AG04449 (cell line): ENCODE measurements at regions not wholly inside any gene's neighbourhood (a gene's known extent, or its start where the extent isn't known, plus 50 kb on each side); places are given as distances from the start of the nearest gene placed in this dataset.

Experiments
- CTCF ChIA-PET: fragments of 350-600 bp; formaldehyde crosslinking; extraction: SDS; loops from one replicate; lab custom pipeline; 2021; ENCODE audit warnings: antibody characterized with exemption; lab: Yijun Ruan, JAX
- POLR2A ChIA-PET: fragments of 400-600, 350-600 bp; formaldehyde crosslinking; extraction: SDS; loops from one replicate; lab custom pipeline; 2020; ENCODE audit warnings: antibody characterized with exemption, inconsistent platforms; lab: Yijun Ruan, JAX
- DNase-seq: peaks from one replicate; pipeline ENCODE4 v3.0.0-alpha.2; 2010; ENCODE audit warnings: low read depth, low spot score
- H3K4me3 ChIP-seq: 2 replicates; pipeline ENCODE4 v1.5.1; 2011; ENCODE audit warnings: low read depth, mild to moderate bottlenecking, control low read depth, low read length
- TF ChIP-seq, protein P1 (sequence below): IDR thresholded peaks from one replicate; pipeline ENCODE4 v1.5.1; 2011; ENCODE audit warnings: mild to moderate bottlenecking, moderate library complexity, low read length, control low read depth, inconsistent platforms; ENCODE audit not compliant: insufficient read depth; ENCODE audit errors: missing control alignments

GRCh38 chr22:48596111-48596850, 1231.4 kb downstream of the BRD1 start:
- TF ChIP-seq, protein P1, sequence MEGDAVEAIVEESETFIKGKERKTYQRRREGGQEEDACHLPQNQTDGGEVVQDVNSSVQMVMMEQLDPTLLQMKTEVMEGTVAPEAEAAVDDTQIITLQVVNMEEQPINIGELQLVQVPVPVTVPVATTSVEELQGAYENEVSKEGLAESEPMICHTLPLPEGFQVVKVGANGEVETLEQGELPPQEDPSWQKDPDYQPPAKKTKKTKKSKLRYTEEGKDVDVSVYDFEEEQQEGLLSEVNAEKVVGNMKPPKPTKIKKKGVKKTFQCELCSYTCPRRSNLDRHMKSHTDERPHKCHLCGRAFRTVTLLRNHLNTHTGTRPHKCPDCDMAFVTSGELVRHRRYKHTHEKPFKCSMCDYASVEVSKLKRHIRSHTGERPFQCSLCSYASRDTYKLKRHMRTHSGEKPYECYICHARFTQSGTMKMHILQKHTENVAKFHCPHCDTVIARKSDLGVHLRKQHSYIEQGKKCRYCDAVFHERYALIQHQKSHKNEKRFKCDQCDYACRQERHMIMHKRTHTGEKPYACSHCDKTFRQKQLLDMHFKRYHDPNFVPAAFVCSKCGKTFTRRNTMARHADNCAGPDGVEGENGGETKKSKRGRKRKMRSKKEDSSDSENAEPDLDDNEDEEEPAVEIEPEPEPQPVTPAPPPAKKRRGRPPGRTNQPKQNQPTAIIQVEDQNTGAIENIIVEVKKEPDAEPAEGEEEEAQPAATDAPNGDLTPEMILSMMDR: no peak
- DNase-seq: no peak
- no peak overlapping the region for H3K4me3 ChIP-seq
- ChIA-PET CTCF (no interaction called here), POLR2A (no interaction called here)

DNA sequence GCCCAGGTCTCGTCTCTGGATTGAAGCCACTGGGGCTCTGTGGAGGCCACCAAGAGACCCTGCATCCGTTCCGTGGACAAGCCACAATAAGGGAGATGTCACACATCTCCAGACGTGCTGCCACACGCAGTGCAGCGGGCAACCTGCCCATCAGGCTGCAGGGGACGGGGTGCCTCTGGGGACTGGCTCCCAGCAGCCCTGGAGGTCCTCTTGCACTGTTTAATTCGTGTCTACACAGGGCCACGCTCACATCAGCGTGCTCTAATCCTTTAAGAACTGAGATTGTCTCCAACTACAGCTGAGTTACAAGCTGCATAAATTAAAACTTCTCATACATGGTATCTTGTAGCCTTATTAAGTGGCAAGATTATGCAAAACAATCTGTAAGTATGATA, 1232.2 kb downstream of the BRD1 start:
- TF ChIP-seq, protein P1: no peak
- CTCF ChIA-PET: no interaction called here
- no peak overlapping the region for H3K4me3 ChIP-seq
- DNase-seq: no peak
- POLR2A ChIA-PET: no interaction called here

DNA sequence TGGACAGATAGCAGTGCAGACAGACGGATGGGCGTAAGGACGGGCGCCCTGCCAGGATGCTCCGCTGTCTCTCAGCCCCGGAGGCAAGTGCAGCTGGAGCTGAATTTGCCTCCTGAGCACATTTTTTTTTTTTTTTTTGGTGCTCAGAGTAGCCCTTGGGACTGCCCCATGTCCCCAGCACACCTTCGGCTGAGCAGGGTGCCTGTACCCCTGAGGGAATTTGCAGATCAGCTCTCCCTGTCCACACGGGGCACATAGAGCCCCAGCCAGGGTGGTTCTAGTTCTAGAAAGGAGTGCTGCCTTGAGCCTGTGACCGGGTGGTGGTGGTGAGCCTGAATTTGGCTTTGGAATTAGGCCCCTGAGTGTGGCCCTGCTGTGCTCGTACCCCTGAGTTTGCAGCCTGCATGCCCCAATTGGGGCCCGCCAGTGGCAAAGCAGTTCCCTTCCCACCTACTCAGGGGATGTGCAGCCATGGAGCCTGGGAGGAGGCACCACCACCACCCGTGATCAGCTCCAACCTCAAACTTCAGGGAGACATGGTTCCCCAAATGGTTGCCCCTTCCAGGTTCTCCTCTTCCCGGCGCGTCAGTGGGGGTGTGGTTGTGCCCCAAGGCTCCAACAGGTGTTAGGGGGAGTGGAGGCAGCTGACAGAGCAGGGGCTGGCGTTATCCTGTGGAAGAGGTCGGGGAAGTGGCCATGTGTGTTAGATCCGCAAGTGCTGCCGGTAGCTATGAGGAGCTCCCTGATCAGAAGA, 1232.7 kb downstream of the BRD1 start:
- TF ChIP-seq, protein P1: no peak
- CTCF ChIA-PET: no interaction called here
- POLR2A ChIA-PET: no interaction called here
- no peak for DNase-seq
- no peak overlapping the region for H3K4me3 ChIP-seq

DNA sequence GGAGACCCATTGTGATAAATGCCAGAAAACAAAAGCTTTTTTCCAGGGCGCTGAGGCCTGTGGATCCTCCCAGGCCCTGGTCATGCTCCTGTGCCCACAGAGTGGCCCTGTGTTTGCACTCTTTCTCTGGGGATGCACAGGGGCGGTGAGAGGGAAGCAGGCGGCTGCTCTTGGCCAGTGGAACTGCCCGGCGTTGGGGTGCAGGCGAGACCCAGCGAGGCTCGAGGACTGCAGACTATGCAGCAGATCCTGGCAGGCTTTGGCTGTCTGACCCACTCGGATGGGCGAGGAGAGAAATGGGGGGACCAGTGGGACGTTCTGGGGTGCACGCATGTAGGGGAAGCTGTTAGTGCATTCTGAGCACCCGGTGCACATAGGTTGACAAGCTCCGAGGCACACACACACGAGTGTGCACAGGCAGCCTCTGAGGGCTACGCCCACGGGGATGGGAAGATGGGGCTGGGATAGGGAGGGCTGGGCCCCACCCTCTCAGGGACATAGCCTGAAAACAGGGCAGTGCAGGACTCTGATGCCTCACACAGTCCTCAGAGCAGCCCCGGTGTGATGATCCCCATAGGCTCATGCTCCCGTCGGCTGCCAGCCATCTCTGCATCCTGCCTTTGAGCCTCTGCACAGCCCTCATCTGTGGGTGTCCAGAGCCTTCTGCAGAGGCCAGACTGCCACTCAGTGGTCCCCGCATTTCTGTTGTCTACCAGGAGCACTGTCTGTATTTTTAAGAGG, 1233.5 kb downstream of the BRD1 start:
- ChIA-PET CTCF (no interaction called here), POLR2A (no interaction called here)
- no peak for DNase-seq
- TF ChIP-seq, protein P1: no peak
- H3K4me3 ChIP-seq: no peak overlapping the region

DNA sequence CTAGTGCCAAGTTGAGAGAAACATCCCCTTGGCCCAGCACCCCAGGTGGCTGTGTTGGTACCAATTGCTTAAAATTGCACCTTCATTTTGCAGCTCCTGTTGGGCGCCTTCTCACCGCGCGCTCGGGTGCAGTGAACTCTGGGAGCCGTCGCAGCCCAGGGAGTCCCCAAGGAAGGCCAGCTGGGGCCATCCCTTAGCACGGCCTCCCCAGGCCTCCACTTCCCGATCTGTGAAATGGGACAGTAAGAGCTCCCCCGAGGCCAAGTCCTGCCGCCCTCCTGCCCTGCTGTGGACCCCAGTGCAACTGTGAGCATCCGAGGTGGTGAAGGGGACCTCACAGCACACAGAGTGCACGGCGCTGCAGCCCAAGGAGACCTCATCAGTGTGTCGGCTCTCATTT, 1234.1 kb downstream of the BRD1 start:
- TF ChIP-seq, protein P1: no peak
- POLR2A ChIA-PET: no interaction called here
- CTCF ChIA-PET: no interaction called here
- no peak for DNase-seq
- H3K4me3 ChIP-seq: no peak overlapping the region

DNA sequence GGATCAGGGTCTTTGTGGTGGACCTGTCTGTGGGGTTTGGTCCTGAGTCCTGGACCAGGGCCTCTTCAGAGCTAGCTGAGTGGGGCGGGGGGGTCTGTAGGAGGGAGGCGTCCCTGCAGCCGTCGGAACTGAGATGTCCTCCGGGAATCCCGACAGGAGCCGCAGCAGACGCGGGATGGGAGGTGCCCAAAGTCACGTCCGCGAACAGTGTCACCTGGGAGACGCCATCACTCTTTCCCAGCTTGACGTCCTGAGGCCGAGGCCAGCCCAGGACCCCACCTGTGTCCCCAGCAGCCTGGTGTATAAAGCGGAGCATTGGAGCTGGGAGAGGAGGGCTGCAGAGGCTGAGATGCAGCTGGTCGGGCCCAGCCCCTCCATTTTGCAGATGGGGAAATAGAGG, 1234.7 kb downstream of the BRD1 start:
- ChIA-PET POLR2A (no interaction called here), CTCF (no interaction called here)
- H3K4me3 ChIP-seq: no peak overlapping the region
- TF ChIP-seq, protein P1: no peak
- DNase-seq: no peak
